ENCODE measurements at regions not wholly inside any gene's neighbourhood (a gene's known extent, or its start where the extent isn't known, plus 50 kb on each side); places are given as distances from the start of the nearest gene placed in this dataset.

- no peak for TF ChIP-seq EP300 (IDR thresholded peaks at IDR 0.05; ENCODE audit: borderline replicate concordance in 1 of 2, control insufficient read depth in 1 of 2, low read depth in 2 of 2, low read length in 2 of 2)
- no peak for TF ChIP-seq SP1 (IDR thresholded peaks at IDR 0.05; ENCODE audit: low read depth, low read length)
- TF ChIP-seq ZBTB11 (CRISPR knock-in tag; IDR thresholded peaks at IDR 0.05): no peak
- no peak for TF ChIP-seq RAD51 (IDR thresholded peaks at IDR 0.05)
- no peak for TF ChIP-seq POLR2A (IDR thresholded peaks at IDR 0.05; ENCODE audit: low read depth, low read length)
- no peak for TF ChIP-seq CTCF (IDR thresholded peaks at IDR 0.05 in 2 of 3, conservative IDR thresholded peaks at IDR 0.05 in 1 of 3; ENCODE audit: control insufficient read depth in 2 of 3, extremely low read depth in 1 of 3, insufficient read depth in 1 of 3, low read depth in 3 of 3, low read length in 3 of 3)
- no peak for TF ChIP-seq MYC (IDR thresholded peaks at IDR 0.05; ENCODE audit: insufficient read depth, insufficient read length, insufficient replicate concordance, low read length, severe bottlenecking)
- no peak for TF ChIP-seq ZBTB4 (CRISPR knock-in tag; IDR thresholded peaks at IDR 0.05)
- TF ChIP-seq BMI1 (IDR thresholded peaks at IDR 0.05; ENCODE audit: borderline replicate concordance): no peak
- no peak for TF ChIP-seq EZH2 (IDR thresholded peaks at IDR 0.05; ENCODE audit: borderline replicate concordance, control insufficient read depth, low read depth, low read length)
- TF ChIP-seq RFX5 (IDR thresholded peaks at IDR 0.05; ENCODE audit: low read depth, low read length): no peak
Observed at GRCh38 chr12:63305901-63306875, 155.2 kb upstream of the AVPR1A start.

All from GM12878 (cell line).